PC-9 (cell line): ENCODE measurements at regions not wholly inside any gene's neighbourhood (a gene's known extent, or its start where the extent isn't known, plus 50 kb on each side); places are given as distances from the start of the nearest gene placed in this dataset.
"Not testable (repeated sequence)": the region's sequence is repeated elsewhere in the genome, so short reads cannot be mapped to it uniquely, and the experiment has no call there.

Source experiments
- BruUV-seq: library from RNA; stranded (reverse); fragments of 400-500 nt; replicated peaks from 2 replicates; lab custom pipeline; 2021; lab: Mats Ljungman, UMichigan
- CTCF ChIA-PET: fragments of 300-600 bp; sonication (Branson Sonifier 250); formaldehyde crosslinking; loops from one replicate; lab custom pipeline; 2022; ENCODE audit warnings: antibody characterized with exemption; lab: Charles Lee
- POLR2A ChIA-PET: fragments of 300-600 bp; sonication (Branson Sonifier 250); formaldehyde crosslinking; loops from one replicate; lab custom pipeline; 2022; ENCODE audit warnings: antibody characterized with exemption; ENCODE audit not compliant: unreplicated experiment; lab: Charles Lee
- DNase-seq, 2 experiments: peaks; one replicate each; pipeline versions ENCODE4 v3.0.0 to v3.0.0-alpha.2; 2015 to 2022; ENCODE audit warnings: mixed read lengths in 1 of 2
- H2AFZ ChIP-seq: fragments of 200-600 bp; sonication (generic); 2 replicates; pipeline ENCODE4 v1.8.1; 2017; ENCODE audit warnings: antibody characterized with exemption
- H3F3A ChIP-seq: fragments of 200-600 bp; sonication (generic); 2 replicates; pipeline ENCODE4 v1.8.1; 2017; ENCODE audit warnings: antibody characterized with exemption, mild to moderate bottlenecking, low read depth; ENCODE audit not compliant: insufficient read depth
- H3K27ac ChIP-seq: fragments of 200-600 bp; sonication (generic); 2 replicates; pipeline ENCODE4 v1.6.1; 2016; ENCODE audit warnings: mixed run types
- H3K27me3 ChIP-seq: fragments of 200-600 bp; sonication (generic); 2 replicates; pipeline ENCODE4 v1.6.1; 2016; ENCODE audit warnings: low read depth, mixed run types; ENCODE audit not compliant: insufficient read depth
- H3K36me3 ChIP-seq: fragments of 200-600 bp; sonication (generic); 2 replicates; pipeline ENCODE4 v1.6.1; 2016; ENCODE audit warnings: low read depth, mixed run types
- H3K4me1 ChIP-seq: fragments of 200-600 bp; sonication (generic); replicated peaks from 2 replicates; pipeline ENCODE4 v1.6.1; 2016; ENCODE audit warnings: mixed run types; ENCODE audit not compliant: insufficient read depth
- H3K4me2 ChIP-seq: fragments of 200-600 bp; sonication (generic); 2 replicates; pipeline ENCODE4 v1.6.1; 2017; ENCODE audit warnings: mixed run types
- H3K4me3 ChIP-seq: fragments of 200-600 bp; sonication (generic); 2 replicates; pipeline ENCODE4 v1.6.1; 2016; ENCODE audit warnings: mixed run types
- H3K79me2 ChIP-seq: fragments of 200-600 bp; sonication (generic); 2 replicates; pipeline ENCODE4 v1.6.1; 2017; ENCODE audit warnings: low read depth, mixed run types
- H3K9me2 ChIP-seq: fragments of 200-600 bp; sonication (generic); 2 replicates; pipeline ENCODE4 v1.8.1; 2017; ENCODE audit warnings: mild to moderate bottlenecking; ENCODE audit not compliant: insufficient read depth
- H3K9me3 ChIP-seq: fragments of 200-600 bp; sonication (generic); 2 replicates; pipeline ENCODE4 v1.8.1; 2016; ENCODE audit warnings: low read depth; ENCODE audit not compliant: insufficient read depth
- H4K20me1 ChIP-seq: fragments of 200-600 bp; sonication (generic); 2 replicates; pipeline ENCODE4 v1.8.1; 2017; ENCODE audit not compliant: insufficient read depth
- intact Hi-C: fragments of 100-400 bp; cut with micrococcal nuclease; formaldehyde crosslinking; loops from one replicate; pipeline ENCODE4 v1.10.0; 2022; ENCODE audit not compliant: unreplicated experiment

DNA sequence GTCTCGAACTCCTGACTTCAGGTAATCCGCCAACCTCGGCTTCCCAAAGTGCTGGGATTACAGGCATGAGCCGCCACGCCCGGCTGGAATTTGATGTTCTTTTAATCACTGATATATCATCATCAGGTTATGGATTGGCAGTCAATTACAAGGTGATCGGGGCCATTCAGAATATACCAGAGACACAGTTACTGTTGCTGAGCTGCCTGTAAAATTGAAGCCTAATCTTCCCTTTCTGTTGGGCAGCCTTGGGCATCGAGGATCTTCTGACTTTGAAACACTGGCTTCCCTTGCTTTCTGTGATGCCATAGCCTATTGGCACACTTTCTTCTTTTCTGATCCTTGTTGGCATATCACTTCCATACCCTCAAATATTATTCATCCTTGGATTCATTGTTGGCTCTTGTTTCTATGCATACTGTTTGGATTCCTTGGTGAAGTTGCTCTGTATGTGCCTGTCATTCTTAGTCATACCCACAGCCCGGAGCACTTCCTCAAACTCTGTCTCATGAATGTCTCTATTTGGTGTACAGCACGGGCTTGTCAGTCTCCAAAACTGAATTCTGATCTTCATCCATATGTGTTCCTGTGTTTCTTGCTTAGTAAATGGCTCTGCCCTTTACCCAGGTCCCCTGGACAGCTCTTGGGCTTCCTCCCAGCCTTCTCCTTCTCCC, 85.6 kb upstream of the CRYM start:
- peak overlapping the region; percentile 32; the same call in 1 of the 2 replicates for H3K4me2 ChIP-seq
- H4K20me1 ChIP-seq, POLR2A ChIA-PET, intact Hi-C loops, H3K79me2 ChIP-seq, H3K4me3 ChIP-seq, H3K9me3 ChIP-seq, H3K9me2 ChIP-seq, H3K27me3 ChIP-seq, H3F3A ChIP-seq, H2AFZ ChIP-seq, BruUV-seq, H3K36me3 ChIP-seq: not testable (repeated sequence)
- H3K4me1 ChIP-seq, result peaks cover 11% of the 10 kb centered on the region
- DNase-seq, result peak; percentile 66 to 87
- peak overlapping the region; percentile 48 for H3K27ac ChIP-seq
- CTCF ChIA-PET, result interaction anchor here (0.7 kb wide), 1 partner anchor 547 kb away, joined by 5 read pairs; no protein-coding TSS in a partner anchor

DNA sequence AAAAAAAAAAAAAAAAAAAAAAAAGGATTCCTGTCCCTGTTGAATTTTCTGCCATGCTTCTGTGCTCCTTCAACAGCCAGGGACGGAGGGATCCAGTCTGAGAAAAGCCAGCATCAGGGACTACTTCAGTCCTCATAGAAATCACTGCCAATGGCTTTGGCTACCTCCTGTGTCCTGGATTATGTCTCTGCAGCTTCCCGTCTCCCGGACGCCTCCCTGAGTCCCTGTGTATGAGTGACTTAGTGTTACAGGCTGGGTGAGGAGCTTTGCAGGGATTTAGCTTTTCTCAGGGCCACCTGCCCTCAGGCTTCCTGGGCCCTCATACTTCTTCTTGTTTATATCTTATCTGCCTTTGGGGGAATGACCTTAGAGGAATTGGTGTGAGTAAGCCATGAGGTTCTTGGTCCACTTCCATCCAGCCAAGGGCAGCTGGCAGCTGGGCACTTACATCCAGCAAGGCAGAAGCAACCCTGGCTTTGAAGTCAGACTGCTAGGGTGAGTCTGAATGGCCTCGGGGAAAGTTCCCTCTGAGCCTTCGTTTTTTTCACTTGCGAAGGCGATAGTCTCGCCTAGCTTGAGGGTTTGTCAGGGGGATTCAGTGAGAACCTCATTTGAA, 83.6 kb upstream of the CRYM start:
- peaks cover 11% of the 10 kb centered on the region for H3K4me1 ChIP-seq
- H4K20me1 ChIP-seq, POLR2A ChIA-PET, H3K27ac ChIP-seq, H3K4me3 ChIP-seq, H3K4me2 ChIP-seq, BruUV-seq, H2AFZ ChIP-seq, H3F3A ChIP-seq, intact Hi-C loops, H3K9me2 ChIP-seq, H3K27me3 ChIP-seq, H3K79me2 ChIP-seq, H3K36me3 ChIP-seq, H3K9me3 ChIP-seq, CTCF ChIA-PET: not testable (repeated sequence)
- peak in 1 of 2 experiments; percentile 63 for DNase-seq

DNA sequence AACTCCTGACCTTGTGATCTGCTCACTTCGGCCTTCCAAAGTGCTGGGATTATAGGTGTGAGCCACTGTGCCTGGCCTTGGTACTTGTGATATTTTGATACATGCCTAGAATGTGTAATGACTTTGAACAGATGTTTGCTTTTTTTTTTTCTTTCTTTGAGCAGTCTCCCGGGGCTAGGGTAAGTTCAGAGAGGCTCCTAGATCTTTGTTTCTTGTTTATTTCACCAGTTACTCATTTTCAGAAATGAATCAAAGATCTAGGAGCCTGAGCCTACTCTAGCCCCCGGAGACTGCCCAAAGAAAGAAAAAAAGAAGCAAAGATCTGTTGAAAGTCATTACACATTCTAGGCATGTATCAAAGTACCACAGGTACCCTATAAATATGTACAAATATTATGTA, 83.0 kb upstream of the CRYM start:
- POLR2A ChIA-PET, CTCF ChIA-PET, BruUV-seq: not testable (repeated sequence)

DNA sequence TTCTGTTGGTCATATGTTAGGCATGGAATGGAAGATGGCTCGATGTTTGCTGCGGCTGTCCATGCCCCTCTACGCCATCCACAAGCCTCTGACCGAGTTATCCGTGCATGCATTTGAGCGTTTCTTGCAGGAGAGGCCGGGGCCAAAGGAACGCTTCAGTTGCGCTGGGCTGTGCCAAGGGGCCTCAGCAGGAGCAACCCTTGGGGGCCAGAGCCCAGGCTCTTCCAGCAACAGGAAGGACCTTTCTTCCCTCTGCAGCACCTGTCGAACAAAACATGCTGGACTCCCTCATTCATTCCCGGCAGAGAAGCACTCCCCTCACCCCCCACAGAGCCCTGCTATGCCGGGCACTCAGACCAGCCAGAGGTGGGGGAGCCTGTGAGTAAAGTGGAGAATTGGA, 81.4 kb upstream of the CRYM start:
- not testable (repeated sequence) for BruUV-seq

More for the DNA sequence above, 83.0 kb upstream of the CRYM start:
- H2AFZ ChIP-seq, H3K27ac ChIP-seq, H3K4me3 ChIP-seq, H3K79me2 ChIP-seq, H4K20me1 ChIP-seq, DNase-seq, H3K9me3 ChIP-seq, H3K4me2 ChIP-seq, H3F3A ChIP-seq, H3K36me3 ChIP-seq, H3K27me3 ChIP-seq, intact Hi-C loops, H3K9me2 ChIP-seq: not testable (repeated sequence)
- peaks cover 11% of the 10 kb centered on the region for H3K4me1 ChIP-seq

GRCh38 chr16:21358261-21358795, 80.2 kb upstream of the CRYM start:
- CTCF ChIA-PET, BruUV-seq: not testable (repeated sequence)

More for the DNA sequence above, 81.4 kb upstream of the CRYM start:
- H4K20me1 ChIP-seq, H3K36me3 ChIP-seq, POLR2A ChIA-PET, intact Hi-C loops, H3K79me2 ChIP-seq, CTCF ChIA-PET, DNase-seq, H3F3A ChIP-seq, H3K27ac ChIP-seq, H3K27me3 ChIP-seq, H3K9me3 ChIP-seq, H3K4me3 ChIP-seq, H3K4me2 ChIP-seq, H3K9me2 ChIP-seq, H2AFZ ChIP-seq: not testable (repeated sequence)
- peaks cover 11% of the 10 kb centered on the region for H3K4me1 ChIP-seq

GRCh38 chr16:21356308-21356707, 78.2 kb upstream of the CRYM start:
- POLR2A ChIA-PET, intact Hi-C loops, CTCF ChIA-PET: not testable (repeated sequence)

More at GRCh38 chr16:21358261-21358795, 80.2 kb upstream of the CRYM start:
- H3K36me3 ChIP-seq, H3K9me3 ChIP-seq, H3K9me2 ChIP-seq, H3K79me2 ChIP-seq, H3K4me1 ChIP-seq, H4K20me1 ChIP-seq, intact Hi-C loops, H2AFZ ChIP-seq, DNase-seq, H3F3A ChIP-seq, H3K4me3 ChIP-seq, H3K27me3 ChIP-seq, POLR2A ChIA-PET, H3K27ac ChIP-seq, H3K4me2 ChIP-seq: not testable (repeated sequence)

GRCh38 chr16:21351433-21351832, 73.3 kb upstream of the CRYM start:
- CTCF ChIA-PET, H3K9me2 ChIP-seq, H3K4me3 ChIP-seq, BruUV-seq, H3K4me2 ChIP-seq, H3K4me1 ChIP-seq, intact Hi-C loops, H4K20me1 ChIP-seq, POLR2A ChIA-PET, H3K27ac ChIP-seq, H3K36me3 ChIP-seq, H3K27me3 ChIP-seq, DNase-seq, H3K9me3 ChIP-seq, H3K79me2 ChIP-seq, H2AFZ ChIP-seq, H3F3A ChIP-seq: not testable (repeated sequence)

More at GRCh38 chr16:21356308-21356707, 78.2 kb upstream of the CRYM start:
- not testable (repeated sequence) for H3K79me2 ChIP-seq, H3K9me2 ChIP-seq, H3K4me1 ChIP-seq, H3K27me3 ChIP-seq, H3K9me3 ChIP-seq, H3K36me3 ChIP-seq, H3K27ac ChIP-seq, H3K4me3 ChIP-seq, H3F3A ChIP-seq, H4K20me1 ChIP-seq, BruUV-seq, H3K4me2 ChIP-seq, H2AFZ ChIP-seq, DNase-seq
